Jurkat, Clone E6-1 (cell line): ENCODE measurements at regions not wholly inside any gene's neighbourhood (a gene's known extent, or its start where the extent isn't known, plus 50 kb on each side); places are given as distances from the start of the nearest gene placed in this dataset.
"Not testable (repeated sequence)": the region's sequence is repeated elsewhere in the genome, so short reads cannot be mapped to it uniquely, and the experiment has no call there.

Source experiments
- DNase-seq: peaks from one replicate; pipeline ENCODE4 v3.0.0-alpha.2; 2011; ENCODE audit warnings: low read depth, low spot score
- H3K4me3 ChIP-seq: 2 replicates; pipeline ENCODE4 v1.5.1; 2011; ENCODE audit warnings: mild to moderate bottlenecking, low read length, control low read depth, moderate library complexity

- no peak for DNase-seq
- H3K4me3 ChIP-seq = no peak overlapping the region
Observed at GRCh38 chr7:81213394-81213793, 294.5 kb upstream of the SEMA3C start.

GRCh38 chr7:81211934-81212320 lies 293.1 kb upstream of the SEMA3C start:
- H3K4me3 ChIP-seq = no peak overlapping the region
- no peak for DNase-seq

- no peak overlapping the region for H3K4me3 ChIP-seq
- DNase-seq = no peak
Observed at GRCh38 chr7:81211204-81211933, 292.5 kb upstream of the SEMA3C start.

- no peak overlapping the region for H3K4me3 ChIP-seq
- DNase-seq = no peak
Observed at GRCh38 chr7:81210137-81211064, 291.6 kb upstream of the SEMA3C start.

- H3K4me3 ChIP-seq = no peak overlapping the region
Observed at GRCh38 chr7:81209059-81209458, 290.2 kb upstream of the SEMA3C start.

GRCh38 chr7:81207801-81208200 lies 288.9 kb upstream of the SEMA3C start:
- no peak overlapping the region for H3K4me3 ChIP-seq
- no peak for DNase-seq

More at GRCh38 chr7:81209059-81209458, 290.2 kb upstream of the SEMA3C start:
- no peak for DNase-seq

- DNase-seq = no peak
- H3K4me3 ChIP-seq = no peak overlapping the region
Observed at GRCh38 chr7:81206667-81207360, 288.0 kb upstream of the SEMA3C start.

- no peak for DNase-seq
- H3K4me3 ChIP-seq = no peak overlapping the region
Observed at GRCh38 chr7:81206217-81206616, 287.4 kb upstream of the SEMA3C start.

GRCh38 chr7:81201188-81201587 lies 282.3 kb upstream of the SEMA3C start:
- no peak for DNase-seq
- H3K4me3 ChIP-seq = no peak overlapping the region

GRCh38 chr7:81198766-81199165 lies 279.9 kb upstream of the SEMA3C start:
- no peak for DNase-seq

GRCh38 chr7:81197266-81197665 lies 278.4 kb upstream of the SEMA3C start:
- DNase-seq = no peak
- H3K4me3 ChIP-seq = no peak overlapping the region

More at GRCh38 chr7:81198766-81199165, 279.9 kb upstream of the SEMA3C start:
- H3K4me3 ChIP-seq = no peak overlapping the region

- no peak overlapping the region for H3K4me3 ChIP-seq
- DNase-seq = no peak
Observed at GRCh38 chr7:81195033-81195432, 276.2 kb upstream of the SEMA3C start.

GRCh38 chr7:81190997-81191768 lies 272.3 kb upstream of the SEMA3C start:
- DNase-seq = no peak
- no peak overlapping the region for H3K4me3 ChIP-seq

- H3K4me3 ChIP-seq = no peak overlapping the region
Observed at GRCh38 chr7:81187753-81188152, 268.9 kb upstream of the SEMA3C start.

GRCh38 chr7:81186691-81187090 lies 267.8 kb upstream of the SEMA3C start:
- no peak overlapping the region for H3K4me3 ChIP-seq
- no peak for DNase-seq

More at GRCh38 chr7:81187753-81188152, 268.9 kb upstream of the SEMA3C start:
- DNase-seq = no peak

- DNase-seq = no peak
Observed at GRCh38 chr7:81185072-81185471, 266.2 kb upstream of the SEMA3C start.

GRCh38 chr7:81183326-81183725 lies 264.5 kb upstream of the SEMA3C start:
- DNase-seq = no peak

More at GRCh38 chr7:81185072-81185471, 266.2 kb upstream of the SEMA3C start:
- H3K4me3 ChIP-seq = no peak overlapping the region

GRCh38 chr7:81182056-81182455 lies 263.2 kb upstream of the SEMA3C start:
- DNase-seq = not testable (repeated sequence)

More at GRCh38 chr7:81183326-81183725, 264.5 kb upstream of the SEMA3C start:
- H3K4me3 ChIP-seq = no peak overlapping the region

GRCh38 chr7:81181066-81181465 lies 262.2 kb upstream of the SEMA3C start:
- no peak overlapping the region for H3K4me3 ChIP-seq
- DNase-seq = no peak

More at GRCh38 chr7:81182056-81182455, 263.2 kb upstream of the SEMA3C start:
- not testable (repeated sequence) for H3K4me3 ChIP-seq
